GM12874 (cell line): ENCODE measurements at regions not wholly inside any gene's neighbourhood (a gene's known extent, or its start where the extent isn't known, plus 50 kb on each side); places are given as distances from the start of the nearest gene placed in this dataset.

Experiments
- CTCF ChIP-seq: IDR thresholded peaks from 2 replicates; pipeline ENCODE4 v1.5.1; 2011; ENCODE audit warnings: low read depth, mild to moderate bottlenecking, control low read depth, low read length, moderate library complexity; ENCODE audit not compliant: insufficient read depth

GRCh38 chr2:14428056-14428455, 204.5 kb upstream of the LRATD1 start:
- no peak for TF ChIP-seq CTCF

GRCh38 chr2:14433946-14434495, 198.5 kb upstream of the LRATD1 start:
- no peak for TF ChIP-seq CTCF

- no peak for TF ChIP-seq CTCF
These were observed 186.8 kb upstream of the LRATD1 start for GRCh38 chr2:14445670-14446069.

- no peak for TF ChIP-seq CTCF
These were observed 184.2 kb upstream of the LRATD1 start for GRCh38 chr2:14448340-14448739.

- 0 out of 2 replicates have a peak, but pooled peaks have one; percentile 17 for TF ChIP-seq CTCF
These were observed 181.2 kb upstream of the LRATD1 start for GRCh38 chr2:14451312-14451711.

GRCh38 chr2:14454202-14454601, 178.3 kb upstream of the LRATD1 start:
- no peak for TF ChIP-seq CTCF

- TF ChIP-seq CTCF: no peak
These were observed 172.7 kb upstream of the LRATD1 start for GRCh38 chr2:14459786-14460325.
